ENCODE measurements at regions not wholly inside any gene's neighbourhood (a gene's known extent, or its start where the extent isn't known, plus 50 kb on each side); places are given as distances from the start of the nearest gene placed in this dataset.

DNA sequence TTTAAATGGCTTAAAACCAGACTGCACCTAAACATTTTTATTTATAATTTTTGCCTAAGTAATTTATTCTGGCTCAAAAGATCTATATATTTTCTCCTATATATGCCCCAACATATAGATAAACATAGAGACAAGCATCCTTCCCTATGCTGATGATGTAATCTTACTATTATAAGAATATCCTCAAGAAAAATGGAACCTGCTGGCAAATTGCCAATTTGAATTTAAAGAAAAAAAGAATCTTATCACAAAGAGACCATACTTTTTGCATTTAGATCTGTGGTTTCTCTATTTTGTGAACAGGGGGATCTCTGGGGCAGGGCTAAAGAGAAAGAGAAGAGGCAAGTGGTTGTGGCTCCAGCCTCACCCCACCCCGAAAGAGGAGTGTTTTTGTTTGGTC lies 107.2 kb upstream of the CMC1 start:
- TF ChIP-seq, protein P1, sequence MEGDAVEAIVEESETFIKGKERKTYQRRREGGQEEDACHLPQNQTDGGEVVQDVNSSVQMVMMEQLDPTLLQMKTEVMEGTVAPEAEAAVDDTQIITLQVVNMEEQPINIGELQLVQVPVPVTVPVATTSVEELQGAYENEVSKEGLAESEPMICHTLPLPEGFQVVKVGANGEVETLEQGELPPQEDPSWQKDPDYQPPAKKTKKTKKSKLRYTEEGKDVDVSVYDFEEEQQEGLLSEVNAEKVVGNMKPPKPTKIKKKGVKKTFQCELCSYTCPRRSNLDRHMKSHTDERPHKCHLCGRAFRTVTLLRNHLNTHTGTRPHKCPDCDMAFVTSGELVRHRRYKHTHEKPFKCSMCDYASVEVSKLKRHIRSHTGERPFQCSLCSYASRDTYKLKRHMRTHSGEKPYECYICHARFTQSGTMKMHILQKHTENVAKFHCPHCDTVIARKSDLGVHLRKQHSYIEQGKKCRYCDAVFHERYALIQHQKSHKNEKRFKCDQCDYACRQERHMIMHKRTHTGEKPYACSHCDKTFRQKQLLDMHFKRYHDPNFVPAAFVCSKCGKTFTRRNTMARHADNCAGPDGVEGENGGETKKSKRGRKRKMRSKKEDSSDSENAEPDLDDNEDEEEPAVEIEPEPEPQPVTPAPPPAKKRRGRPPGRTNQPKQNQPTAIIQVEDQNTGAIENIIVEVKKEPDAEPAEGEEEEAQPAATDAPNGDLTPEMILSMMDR (IDR thresholded peaks at IDR 0.05), result no peak
- TF ChIP-seq POLR2A (IDR thresholded peaks at IDR 0.05), result no peak
